ENCODE measurements at regions not wholly inside any gene's neighbourhood (a gene's known extent, or its start where the extent isn't known, plus 50 kb on each side); places are given as distances from the start of the nearest gene placed in this dataset.

DNA sequence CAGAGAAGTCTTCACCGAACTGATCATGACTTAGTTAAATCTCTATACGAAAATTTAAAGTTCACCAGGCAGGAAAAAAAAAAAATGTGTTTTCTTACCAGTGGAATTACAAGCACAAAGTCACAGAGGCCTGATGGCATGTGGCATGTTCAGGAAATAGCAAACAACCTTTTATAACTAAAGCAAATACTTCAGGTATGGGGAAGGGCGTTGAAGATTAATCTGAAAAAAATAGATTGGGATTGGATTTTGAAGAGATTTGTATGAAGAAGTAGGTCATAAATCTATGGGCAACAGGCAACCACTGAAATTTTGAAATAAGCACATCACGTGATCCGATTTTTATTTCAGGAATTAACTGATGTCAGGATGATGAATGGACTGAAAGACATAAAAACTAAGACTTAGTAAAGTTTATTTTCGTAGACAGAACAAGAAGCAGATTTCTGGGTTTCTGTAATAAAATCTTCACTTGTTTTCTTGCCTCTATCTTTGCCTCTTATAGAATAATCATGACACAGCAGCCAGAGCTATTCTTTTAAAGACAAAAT is 295.9 kb upstream of the ADGRL4 start:
- no peak for TF ChIP-seq CTCF (conservative IDR thresholded peaks at IDR 0.05; ENCODE audit: low read depth, low read length)
- no peak for DNase-seq (ENCODE audit: low read depth)
- H3K4me3 ChIP-seq (ENCODE audit: low read depth, low read length) = no peak overlapping the region

GRCh38 chr1:79295967-79296366 is 289.4 kb upstream of the ADGRL4 start:
- H3K4me3 ChIP-seq (ENCODE audit: low read depth, low read length) = no peak overlapping the region
- DNase-seq (ENCODE audit: low read depth) = no peak
- no peak for TF ChIP-seq CTCF (conservative IDR thresholded peaks at IDR 0.05; ENCODE audit: low read depth, low read length)

DNA sequence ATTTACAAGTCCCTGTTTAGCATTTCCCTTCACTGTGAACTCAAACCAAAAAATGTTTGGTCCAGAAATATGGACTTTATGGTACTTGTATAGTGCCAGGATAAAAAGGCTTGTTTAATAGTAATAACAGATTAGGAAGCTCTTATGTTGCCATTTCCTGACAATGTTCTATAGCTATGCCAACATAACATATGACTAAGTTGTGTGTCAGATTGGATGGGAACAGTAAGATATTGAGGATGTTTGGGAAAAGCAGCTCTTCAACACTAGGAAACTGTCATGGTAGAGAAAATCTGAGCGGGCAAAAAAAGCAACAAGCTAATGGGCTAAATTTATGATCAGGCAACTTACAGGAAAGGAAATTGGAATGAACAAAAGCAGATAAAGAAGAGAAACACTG is 287.1 kb upstream of the ADGRL4 start:
- DNase-seq (ENCODE audit: low read depth) = no peak
- no peak for TF ChIP-seq CTCF (conservative IDR thresholded peaks at IDR 0.05; ENCODE audit: low read depth, low read length)
- no peak overlapping the region for H3K4me3 ChIP-seq (ENCODE audit: low read depth, low read length)

GRCh38 chr1:79290927-79291474 is 284.5 kb upstream of the ADGRL4 start:
- H3K4me3 ChIP-seq (ENCODE audit: low read depth, low read length) = no peak overlapping the region
- DNase-seq (ENCODE audit: low read depth) = no peak
- TF ChIP-seq CTCF (conservative IDR thresholded peaks at IDR 0.05; ENCODE audit: low read depth, low read length) = no peak

GRCh38 chr1:79287982-79288381 is 281.5 kb upstream of the ADGRL4 start:
- no peak for TF ChIP-seq CTCF (conservative IDR thresholded peaks at IDR 0.05; ENCODE audit: low read depth, low read length)
- no peak overlapping the region for H3K4me3 ChIP-seq (ENCODE audit: low read depth, low read length)
- DNase-seq (ENCODE audit: low read depth) = no peak

DNA sequence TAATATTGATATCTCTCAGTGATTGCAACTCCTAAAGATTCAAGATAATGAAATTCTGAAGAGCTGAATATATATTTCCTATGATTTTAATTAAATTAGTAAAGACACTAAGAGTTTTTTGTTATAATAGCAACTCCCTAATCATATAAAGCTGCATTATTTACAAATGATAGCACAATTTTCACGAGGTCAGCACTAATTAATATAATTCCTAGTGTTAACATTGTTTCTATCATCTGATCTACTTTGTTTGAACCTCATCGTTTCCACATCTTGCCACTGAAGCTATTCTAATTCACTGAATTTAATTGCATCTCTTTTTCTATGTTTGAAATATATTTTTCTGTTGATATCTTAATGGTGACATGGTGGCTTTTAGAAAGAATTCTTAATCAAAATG is 279.1 kb upstream of the ADGRL4 start:
- no peak for TF ChIP-seq CTCF (conservative IDR thresholded peaks at IDR 0.05; ENCODE audit: low read depth, low read length)
- DNase-seq (ENCODE audit: low read depth) = no peak
- no peak overlapping the region for H3K4me3 ChIP-seq (ENCODE audit: low read depth, low read length)

- no peak overlapping the region for H3K4me3 ChIP-seq (ENCODE audit: low read depth, low read length)
- no peak for TF ChIP-seq CTCF (conservative IDR thresholded peaks at IDR 0.05; ENCODE audit: low read depth, low read length)
- DNase-seq (ENCODE audit: low read depth) = no peak
Observed at GRCh38 chr1:79283451-79283850, 276.9 kb upstream of the ADGRL4 start.

Measured in epithelial cell of proximal tubule (primary cell).